Uterus (tissue), 2 donors: ENCODE measurements at regions not wholly inside any gene's neighbourhood (a gene's known extent, or its start where the extent isn't known, plus 50 kb on each side); places are given as distances from the start of the nearest gene placed in this dataset.

Experiments
- CTCF ChIP-seq, 4 experiments: fragments of 200-600 bp in 2 of 4; fragments of 450-650 bp in 2 of 4; sonication (generic) in 2 of 4; IDR thresholded peaks; one replicate each; pipeline ENCODE4 v1.5.1; 2016 to 2019; ENCODE audit warnings: antibody characterized with exemption in 4 of 4, mild to moderate bottlenecking in 2 of 4, moderate library complexity in 1 of 4
- POLR2A ChIP-seq, 2 donors: fragments of 450-650 bp; IDR thresholded peaks; one replicate each; pipeline ENCODE4 v1.6.1; 2016; ENCODE audit warnings: antibody characterized with exemption in 2 of 2, mild to moderate bottlenecking in 1 of 2, moderate library complexity in 1 of 2

GRCh38 chr12:30830751-30831150 is 76.0 kb upstream of the CAPRIN2 start:
- no peak for TF ChIP-seq CTCF (IDR thresholded peaks at IDR 0.05)
- no peak for TF ChIP-seq POLR2A (IDR thresholded peaks at IDR 0.05)
